NCI-H2171 (cell line): ENCODE measurements at regions not wholly inside any gene's neighbourhood (a gene's known extent, or its start where the extent isn't known, plus 50 kb on each side); places are given as distances from the start of the nearest gene placed in this dataset.
A peak's percentile ranks its signal among the peaks of the same experiment; 100 is the strongest.

Experiments
- DNase-seq: peaks from one replicate; lab custom pipeline; 2025; lab: John Stamatoyannopoulos, UW

- DNase-seq = no peak
Measured at GRCh38 chr1:209222826-209223225, 360.7 kb upstream of the CAMK1G start.

DNA sequence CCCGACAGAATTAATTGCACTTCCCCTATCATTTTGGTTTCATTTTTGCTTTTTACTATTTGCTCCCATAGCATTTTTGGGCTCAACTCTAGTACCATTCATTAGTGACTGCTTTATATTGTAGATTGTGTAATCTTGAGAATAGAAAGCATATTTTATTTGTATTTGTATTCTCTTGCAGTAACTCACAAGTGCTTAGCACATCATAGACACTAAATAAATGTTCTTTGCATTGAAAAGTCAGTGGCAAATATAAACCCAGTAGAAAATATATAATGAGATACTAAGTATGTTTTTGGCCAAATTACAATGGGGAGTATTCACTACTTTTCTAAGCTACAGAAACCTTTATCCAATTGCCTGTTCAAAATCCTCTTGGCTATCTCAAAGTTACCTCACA is 359.7 kb upstream of the CAMK1G start:
- DNase-seq = no peak

- DNase-seq = no peak
Measured at GRCh38 chr1:209224886-209225285, 358.6 kb upstream of the CAMK1G start.

DNA sequence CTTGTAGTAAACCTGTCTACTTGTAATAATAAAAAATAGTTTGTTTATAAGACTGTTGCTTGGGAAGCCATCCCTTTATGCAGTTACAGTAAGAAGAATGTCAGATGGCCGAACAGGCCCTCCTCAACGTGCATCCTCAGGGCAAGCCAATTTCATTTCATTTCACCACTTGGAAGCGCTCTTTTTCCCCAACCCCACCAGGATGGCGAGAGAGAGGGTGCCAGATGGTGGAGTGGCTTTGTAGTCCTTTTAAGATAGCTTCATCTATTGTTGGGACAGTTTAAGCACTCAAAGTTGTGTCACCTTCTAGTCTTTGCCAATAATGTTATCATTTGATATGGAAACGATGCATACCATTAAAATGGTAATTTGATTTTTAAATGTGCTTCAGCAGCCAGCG is 356.3 kb upstream of the CAMK1G start:
- no peak for DNase-seq

GRCh38 chr1:209227941-209228340 is 355.6 kb upstream of the CAMK1G start:
- no peak for DNase-seq

GRCh38 chr1:209229494-209230061 is 353.9 kb upstream of the CAMK1G start:
- DNase-seq = peak; percentile 34

DNA sequence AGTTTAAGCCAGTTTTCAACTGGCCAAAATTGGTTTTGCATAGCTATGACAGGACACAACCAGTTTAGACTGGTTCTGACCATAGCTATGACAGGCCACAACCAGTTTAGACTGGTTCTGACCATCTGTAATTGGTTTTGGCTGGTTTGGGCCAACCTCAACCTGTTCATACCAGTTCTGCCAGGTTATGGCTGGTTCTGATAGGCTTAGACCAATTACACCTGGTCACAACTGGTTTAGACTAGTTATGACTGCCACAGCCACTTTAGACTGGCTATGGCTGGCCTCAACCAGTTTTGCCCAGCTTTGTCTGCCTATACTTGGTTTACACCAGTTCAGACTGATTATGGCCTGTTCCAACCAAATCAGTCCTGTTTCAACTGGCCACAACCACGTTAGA is 353.2 kb upstream of the CAMK1G start:
- no peak for DNase-seq

- no peak for DNase-seq
Measured at GRCh38 chr1:209231476-209232156, 351.9 kb upstream of the CAMK1G start.

DNA sequence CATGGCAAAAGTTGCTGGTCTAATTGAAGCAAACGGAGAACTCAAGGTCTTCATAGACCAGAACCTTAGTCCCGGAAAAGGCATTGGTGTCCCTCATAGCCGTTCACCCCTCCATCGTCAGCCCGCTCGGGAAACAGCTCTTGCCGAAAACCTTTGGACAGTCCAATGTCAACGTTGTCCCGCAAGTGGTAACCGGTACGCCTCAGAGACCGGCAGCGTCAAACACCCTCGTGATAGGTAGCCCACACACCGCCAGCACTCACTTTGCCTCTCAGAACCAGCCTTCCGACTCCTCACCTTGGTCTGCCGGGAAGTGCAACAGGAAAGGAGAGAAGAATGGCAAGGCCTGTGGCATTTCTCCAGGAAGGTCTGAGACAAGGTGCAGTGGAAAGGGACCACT is 351.3 kb upstream of the CAMK1G start:
- no peak for DNase-seq

GRCh38 chr1:209232759-209233158 is 350.8 kb upstream of the CAMK1G start:
- DNase-seq = no peak

GRCh38 chr1:209235166-209235565 is 348.3 kb upstream of the CAMK1G start:
- DNase-seq = no peak

- DNase-seq = no peak
Measured at GRCh38 chr1:209238356-209238755, 345.2 kb upstream of the CAMK1G start.

DNA sequence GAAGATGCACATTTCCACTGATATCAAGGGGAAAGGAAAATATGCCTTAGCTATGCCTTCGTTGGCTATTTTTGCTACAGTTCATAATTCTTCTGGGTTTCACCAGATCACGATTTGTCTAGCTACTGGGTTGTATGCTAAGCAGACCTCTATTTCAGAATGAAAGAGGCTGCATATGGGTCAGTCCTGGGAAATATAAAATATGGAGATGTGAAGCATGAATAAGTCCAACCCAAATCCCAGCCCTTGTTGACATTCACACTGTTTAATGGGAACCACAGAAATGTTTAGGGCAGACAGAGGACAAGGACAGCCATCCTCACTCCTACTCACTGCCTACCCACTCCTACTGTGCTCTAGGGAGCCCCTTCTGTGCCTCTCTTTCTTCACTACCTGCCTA is 343.2 kb upstream of the CAMK1G start:
- no peak for DNase-seq

DNA sequence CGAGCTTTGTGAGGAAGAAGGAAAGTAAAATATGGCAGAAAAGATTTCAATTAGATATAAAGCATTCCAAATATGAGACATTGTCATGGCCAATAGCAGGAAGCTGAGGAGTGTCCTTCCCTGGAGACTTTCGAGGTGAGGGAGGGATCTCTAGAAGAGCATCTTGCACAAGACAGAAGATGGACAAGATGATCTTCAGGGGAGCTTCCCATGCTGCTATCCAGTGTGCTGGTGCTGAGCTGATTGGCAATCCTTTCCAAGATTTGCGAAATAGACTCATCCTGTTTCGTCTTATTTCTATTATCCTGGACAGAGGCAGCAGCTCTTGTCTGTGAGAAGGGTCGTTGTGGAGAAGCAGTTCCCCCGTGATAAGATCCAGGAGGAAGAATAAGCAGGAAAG is 342.0 kb upstream of the CAMK1G start:
- no peak for DNase-seq

DNA sequence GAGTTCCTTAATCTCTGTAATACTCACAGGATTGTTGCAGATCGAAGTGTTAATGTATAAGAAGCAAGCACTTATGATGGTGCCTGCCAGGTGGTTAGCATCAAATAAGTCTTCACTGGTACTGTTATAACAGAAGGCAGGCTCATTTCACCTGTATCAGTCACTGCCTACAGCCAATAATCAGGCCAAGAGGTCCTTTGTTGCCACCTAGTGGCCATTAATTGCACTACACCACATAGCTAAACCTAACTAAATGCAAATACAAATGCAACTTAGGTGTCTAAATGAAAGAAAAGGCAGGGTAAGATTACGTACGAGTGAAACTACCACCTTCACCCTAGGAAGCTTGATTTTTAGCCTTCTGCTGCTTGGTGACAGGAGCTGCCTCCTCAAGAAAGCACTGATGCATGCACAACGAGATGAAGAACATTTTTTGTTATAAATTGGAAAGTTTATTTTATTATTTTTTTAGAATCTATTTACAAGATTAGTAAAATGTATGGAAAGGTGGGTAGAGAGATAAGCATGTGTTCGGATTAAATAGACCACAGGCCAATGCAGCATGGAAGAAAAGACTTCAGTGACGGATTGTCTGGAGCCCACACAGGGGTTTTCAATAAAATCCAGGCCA is 334.8 kb upstream of the CAMK1G start:
- DNase-seq = peak; percentile 35

DNA sequence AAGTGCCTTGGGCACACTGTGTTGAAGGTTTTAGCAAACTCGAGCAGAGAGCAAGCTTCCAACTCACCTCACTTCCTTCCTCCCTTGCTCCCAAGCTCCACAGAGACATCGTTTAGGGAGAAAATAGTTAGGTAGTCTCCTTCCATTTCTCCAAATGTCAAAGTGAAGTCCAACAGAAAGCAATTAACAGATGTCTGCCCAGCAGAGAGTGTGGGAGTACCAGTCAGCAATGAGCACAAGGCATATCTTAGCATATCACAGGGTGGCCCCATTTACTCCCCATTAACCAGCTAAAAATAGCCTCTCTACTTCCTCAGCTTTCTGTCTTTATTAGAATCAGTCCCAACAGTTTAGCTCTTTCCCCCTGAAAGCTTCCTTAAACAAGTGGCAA is 334.2 kb upstream of the CAMK1G start:
- DNase-seq = no peak

DNA sequence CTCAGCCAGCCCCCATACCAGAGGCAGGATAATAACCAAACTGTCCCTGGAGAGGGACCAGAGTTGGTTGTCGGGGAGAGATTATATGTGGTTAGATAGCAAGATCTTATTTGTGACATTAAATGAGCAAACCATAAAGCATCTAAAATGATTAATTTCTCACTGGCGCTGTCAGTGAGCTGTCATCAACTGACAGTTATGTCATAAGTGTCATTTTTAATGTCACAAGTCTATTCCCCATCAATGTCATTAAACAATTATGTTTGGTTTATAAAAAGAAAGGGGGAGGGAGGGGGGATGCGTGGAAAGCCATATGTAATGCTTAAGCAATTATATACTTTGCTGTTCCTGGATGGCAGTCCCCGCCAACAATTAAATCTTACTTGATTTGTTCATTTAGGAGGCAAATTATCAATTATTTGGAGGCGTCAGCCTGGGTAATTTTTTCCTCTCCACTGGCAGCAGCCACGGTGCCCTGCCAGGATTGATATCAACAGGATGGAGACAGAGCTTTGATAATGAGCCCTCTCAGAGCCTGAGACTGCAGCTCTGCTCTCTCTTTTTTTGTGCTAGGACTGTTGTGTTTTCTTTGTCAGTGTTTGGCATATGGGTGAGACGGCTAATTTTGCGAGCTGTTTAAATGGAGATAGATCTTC is 333.6 kb upstream of the CAMK1G start:
- peak; percentile 11 for DNase-seq

- peak; percentile 15 for DNase-seq
Measured at GRCh38 chr1:209250861-209251636, 332.5 kb upstream of the CAMK1G start.

DNA sequence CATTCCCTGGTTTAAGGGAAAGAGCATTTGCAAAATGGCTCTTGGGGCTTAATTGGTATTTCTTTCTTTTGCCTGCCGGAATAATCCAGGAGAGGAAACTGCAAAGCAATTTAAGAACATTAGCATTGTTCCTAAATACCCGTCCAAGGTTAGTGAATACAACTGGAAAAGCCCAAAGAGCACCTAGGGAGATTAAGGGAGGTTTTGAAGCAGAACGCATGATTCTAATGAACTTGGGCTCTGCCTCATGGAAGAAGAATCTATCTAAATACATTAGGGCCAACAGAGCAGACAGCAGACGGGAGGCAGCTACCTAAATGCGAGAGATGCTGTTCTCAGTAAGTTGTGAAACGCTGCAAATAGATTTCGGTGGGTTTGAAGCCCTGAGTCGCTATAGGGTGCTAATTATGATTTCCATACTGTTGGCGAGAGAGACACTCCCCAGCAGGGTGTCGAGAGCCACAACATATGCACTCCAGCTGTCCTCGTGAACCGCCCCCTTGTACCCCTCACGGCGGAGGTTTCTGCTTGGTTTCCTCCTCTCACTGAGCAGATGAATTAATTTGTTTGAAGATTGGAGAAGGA is 326.7 kb upstream of the CAMK1G start:
- peak; percentile 33 for DNase-seq

DNA sequence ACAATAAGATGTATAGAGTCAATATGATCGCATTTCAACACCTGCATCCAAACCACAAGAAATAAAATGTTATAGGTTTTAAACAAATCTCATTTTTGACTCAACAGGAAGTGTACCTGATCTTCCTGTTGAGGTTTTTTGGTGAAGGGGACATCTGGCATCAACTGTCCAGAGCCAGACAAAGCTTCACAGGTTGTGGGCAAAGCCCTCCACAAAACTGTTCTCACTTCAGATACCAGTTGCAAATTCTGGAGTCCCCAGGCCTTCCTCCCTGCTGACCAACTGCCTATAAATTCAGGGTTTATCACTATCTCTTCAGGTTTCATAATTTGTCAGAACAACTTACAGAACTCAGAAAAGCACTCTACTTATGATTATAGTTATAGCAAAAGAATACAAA is 326.1 kb upstream of the CAMK1G start:
- DNase-seq = no peak

GRCh38 chr1:209260136-209260535 is 323.4 kb upstream of the CAMK1G start:
- no peak for DNase-seq

DNA sequence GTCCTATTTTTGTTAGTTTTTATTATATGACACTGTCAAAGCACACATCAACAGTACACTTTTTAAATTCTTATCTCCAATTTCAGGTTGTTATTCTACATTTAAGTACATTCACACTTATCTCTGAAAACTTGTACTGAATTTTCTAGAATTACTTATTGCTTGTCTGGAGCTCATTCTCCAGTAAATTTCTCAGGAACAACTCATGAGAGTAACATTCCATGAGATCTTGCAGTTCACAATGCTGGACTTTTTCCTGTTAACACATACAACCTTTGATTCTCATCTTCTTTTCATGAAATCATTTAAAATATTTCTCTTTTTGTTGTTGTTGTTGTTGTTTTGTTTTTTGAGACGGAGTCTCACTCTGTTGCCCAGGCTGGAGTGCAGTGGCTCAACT is 320.9 kb upstream of the CAMK1G start:
- DNase-seq = no peak
